ENCODE measurements at regions not wholly inside any gene's neighbourhood (a gene's known extent, or its start where the extent isn't known, plus 50 kb on each side); places are given as distances from the start of the nearest gene placed in this dataset.

DNA sequence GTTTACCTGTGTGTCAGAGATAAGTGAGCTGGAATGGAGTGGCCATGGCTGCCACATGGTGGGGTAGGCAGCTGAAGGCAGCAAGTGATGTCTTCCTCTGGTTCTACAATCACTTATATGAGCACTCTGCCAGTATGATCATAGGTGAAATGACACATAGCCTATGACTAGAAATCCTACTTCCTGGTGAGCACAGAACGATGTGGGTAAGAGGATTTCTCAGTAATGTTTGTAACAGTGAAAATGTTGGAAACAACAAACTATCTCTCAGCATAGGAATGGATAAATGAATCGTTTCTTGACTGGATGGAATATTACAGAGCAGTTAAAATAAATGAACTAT, 187.0 kb upstream of the S1PR3 start (continued):
- TF ChIP-seq ETV6 (CRISPR knock-in tag; IDR thresholded peaks at IDR 0.05) (no peak), ZNF263 (CRISPR knock-in tag; IDR thresholded peaks at IDR 0.05; ENCODE audit: low read depth) (no peak), OVOL2 (CRISPR knock-in tag; IDR thresholded peaks at IDR 0.05; ENCODE audit: borderline replicate concordance) (no peak)

- H3K4me3 Mint-ChIP-seq, result no peak overlapping the region
- POLR2A ChIA-PET, result no interaction called here
- ATAC-seq (no peak), DNase-seq (ENCODE audit: low spot score) (no peak)
- CTCF ChIA-PET, result no interaction called here
- H3K4me1 Mint-ChIP-seq, result peaks cover 12% of the 10 kb centered on the region
- no peak overlapping the region for H3K27ac Mint-ChIP-seq
- peaks cover 14% of the 10 kb centered on the region for H3K9me3 Mint-ChIP-seq
- TF ChIP-seq SMAD3 (CRISPR knock-in tag; IDR thresholded peaks at IDR 0.05; ENCODE audit: borderline replicate concordance) (no peak), GABPB1 (CRISPR knock-in tag; IDR thresholded peaks at IDR 0.05) (no peak), TEAD1 (CRISPR knock-in tag; IDR thresholded peaks at IDR 0.05) (no peak), MYBL2 (CRISPR knock-in tag; IDR thresholded peaks at IDR 0.05) (no peak), FOXJ3 (CRISPR knock-in tag; IDR thresholded peaks at IDR 0.05; ENCODE audit: borderline replicate concordance) (no peak), ELF4 (CRISPR knock-in tag; IDR thresholded peaks at IDR 0.05; ENCODE audit: low read depth) (no peak), HMGA2 (CRISPR knock-in tag; IDR thresholded peaks at IDR 0.05) (no peak), NFYB (CRISPR knock-in tag; conservative IDR thresholded peaks at IDR 0.05; ENCODE audit: low read depth) (no peak), USF2 (CRISPR knock-in tag; IDR thresholded peaks at IDR 0.05) (no peak), NFATC4 (CRISPR knock-in tag; IDR thresholded peaks at IDR 0.05) (no peak), CTCF (IDR thresholded peaks at IDR 0.05) (no peak), TEAD4 (CRISPR knock-in tag; IDR thresholded peaks at IDR 0.05) (no peak), ZNF121 (CRISPR knock-in tag; IDR thresholded peaks at IDR 0.05) (no peak), PRRX2 (CRISPR knock-in tag; IDR thresholded peaks at IDR 0.05) (no peak)
- TF ChIP-seq, protein P1, sequence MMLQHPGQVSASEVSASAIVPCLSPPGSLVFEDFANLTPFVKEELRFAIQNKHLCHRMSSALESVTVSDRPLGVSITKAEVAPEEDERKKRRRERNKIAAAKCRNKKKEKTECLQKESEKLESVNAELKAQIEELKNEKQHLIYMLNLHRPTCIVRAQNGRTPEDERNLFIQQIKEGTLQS (CRISPR knock-in tag; conservative IDR thresholded peaks at IDR 0.05), result no peak
- TF ChIP-seq, protein P2, sequence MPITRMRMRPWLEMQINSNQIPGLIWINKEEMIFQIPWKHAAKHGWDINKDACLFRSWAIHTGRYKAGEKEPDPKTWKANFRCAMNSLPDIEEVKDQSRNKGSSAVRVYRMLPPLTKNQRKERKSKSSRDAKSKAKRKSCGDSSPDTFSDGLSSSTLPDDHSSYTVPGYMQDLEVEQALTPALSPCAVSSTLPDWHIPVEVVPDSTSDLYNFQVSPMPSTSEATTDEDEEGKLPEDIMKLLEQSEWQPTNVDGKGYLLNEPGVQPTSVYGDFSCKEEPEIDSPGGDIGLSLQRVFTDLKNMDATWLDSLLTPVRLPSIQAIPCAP (CRISPR knock-in tag; IDR thresholded peaks at IDR 0.05), result no peak
- TF ChIP-seq, protein P3, sequence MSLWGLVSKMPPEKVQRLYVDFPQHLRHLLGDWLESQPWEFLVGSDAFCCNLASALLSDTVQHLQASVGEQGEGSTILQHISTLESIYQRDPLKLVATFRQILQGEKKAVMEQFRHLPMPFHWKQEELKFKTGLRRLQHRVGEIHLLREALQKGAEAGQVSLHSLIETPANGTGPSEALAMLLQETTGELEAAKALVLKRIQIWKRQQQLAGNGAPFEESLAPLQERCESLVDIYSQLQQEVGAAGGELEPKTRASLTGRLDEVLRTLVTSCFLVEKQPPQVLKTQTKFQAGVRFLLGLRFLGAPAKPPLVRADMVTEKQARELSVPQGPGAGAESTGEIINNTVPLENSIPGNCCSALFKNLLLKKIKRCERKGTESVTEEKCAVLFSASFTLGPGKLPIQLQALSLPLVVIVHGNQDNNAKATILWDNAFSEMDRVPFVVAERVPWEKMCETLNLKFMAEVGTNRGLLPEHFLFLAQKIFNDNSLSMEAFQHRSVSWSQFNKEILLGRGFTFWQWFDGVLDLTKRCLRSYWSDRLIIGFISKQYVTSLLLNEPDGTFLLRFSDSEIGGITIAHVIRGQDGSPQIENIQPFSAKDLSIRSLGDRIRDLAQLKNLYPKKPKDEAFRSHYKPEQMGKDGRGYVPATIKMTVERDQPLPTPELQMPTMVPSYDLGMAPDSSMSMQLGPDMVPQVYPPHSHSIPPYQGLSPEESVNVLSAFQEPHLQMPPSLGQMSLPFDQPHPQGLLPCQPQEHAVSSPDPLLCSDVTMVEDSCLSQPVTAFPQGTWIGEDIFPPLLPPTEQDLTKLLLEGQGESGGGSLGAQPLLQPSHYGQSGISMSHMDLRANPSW (CRISPR knock-in tag; conservative IDR thresholded peaks at IDR 0.05; ENCODE audit: low read depth), result no peak
- TF ChIP-seq, protein P4, sequence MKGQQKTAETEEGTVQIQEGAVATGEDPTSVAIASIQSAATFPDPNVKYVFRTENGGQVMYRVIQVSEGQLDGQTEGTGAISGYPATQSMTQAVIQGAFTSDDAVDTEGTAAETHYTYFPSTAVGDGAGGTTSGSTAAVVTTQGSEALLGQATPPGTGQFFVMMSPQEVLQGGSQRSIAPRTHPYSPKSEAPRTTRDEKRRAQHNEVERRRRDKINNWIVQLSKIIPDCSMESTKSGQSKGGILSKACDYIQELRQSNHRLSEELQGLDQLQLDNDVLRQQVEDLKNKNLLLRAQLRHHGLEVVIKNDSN (CRISPR knock-in tag; IDR thresholded peaks at IDR 0.05), result no peak
- TF ChIP-seq, protein P5, sequence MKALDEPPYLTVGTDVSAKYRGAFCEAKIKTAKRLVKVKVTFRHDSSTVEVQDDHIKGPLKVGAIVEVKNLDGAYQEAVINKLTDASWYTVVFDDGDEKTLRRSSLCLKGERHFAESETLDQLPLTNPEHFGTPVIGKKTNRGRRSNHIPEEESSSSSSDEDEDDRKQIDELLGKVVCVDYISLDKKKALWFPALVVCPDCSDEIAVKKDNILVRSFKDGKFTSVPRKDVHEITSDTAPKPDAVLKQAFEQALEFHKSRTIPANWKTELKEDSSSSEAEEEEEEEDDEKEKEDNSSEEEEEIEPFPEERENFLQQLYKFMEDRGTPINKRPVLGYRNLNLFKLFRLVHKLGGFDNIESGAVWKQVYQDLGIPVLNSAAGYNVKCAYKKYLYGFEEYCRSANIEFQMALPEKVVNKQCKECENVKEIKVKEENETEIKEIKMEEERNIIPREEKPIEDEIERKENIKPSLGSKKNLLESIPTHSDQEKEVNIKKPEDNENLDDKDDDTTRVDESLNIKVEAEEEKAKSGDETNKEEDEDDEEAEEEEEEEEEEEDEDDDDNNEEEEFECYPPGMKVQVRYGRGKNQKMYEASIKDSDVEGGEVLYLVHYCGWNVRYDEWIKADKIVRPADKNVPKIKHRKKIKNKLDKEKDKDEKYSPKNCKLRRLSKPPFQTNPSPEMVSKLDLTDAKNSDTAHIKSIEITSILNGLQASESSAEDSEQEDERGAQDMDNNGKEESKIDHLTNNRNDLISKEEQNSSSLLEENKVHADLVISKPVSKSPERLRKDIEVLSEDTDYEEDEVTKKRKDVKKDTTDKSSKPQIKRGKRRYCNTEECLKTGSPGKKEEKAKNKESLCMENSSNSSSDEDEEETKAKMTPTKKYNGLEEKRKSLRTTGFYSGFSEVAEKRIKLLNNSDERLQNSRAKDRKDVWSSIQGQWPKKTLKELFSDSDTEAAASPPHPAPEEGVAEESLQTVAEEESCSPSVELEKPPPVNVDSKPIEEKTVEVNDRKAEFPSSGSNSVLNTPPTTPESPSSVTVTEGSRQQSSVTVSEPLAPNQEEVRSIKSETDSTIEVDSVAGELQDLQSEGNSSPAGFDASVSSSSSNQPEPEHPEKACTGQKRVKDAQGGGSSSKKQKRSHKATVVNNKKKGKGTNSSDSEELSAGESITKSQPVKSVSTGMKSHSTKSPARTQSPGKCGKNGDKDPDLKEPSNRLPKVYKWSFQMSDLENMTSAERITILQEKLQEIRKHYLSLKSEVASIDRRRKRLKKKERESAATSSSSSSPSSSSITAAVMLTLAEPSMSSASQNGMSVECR (CRISPR knock-in tag; IDR thresholded peaks at IDR 0.05; ENCODE audit: borderline replicate concordance), result no peak
- no peaks in the 10 kb centered on the region for H3K36me3 Mint-ChIP-seq
- no peaks in the 10 kb centered on the region for H3K27me3 Mint-ChIP-seq (ENCODE audit: low read depth)
Observed at GRCh38 chr9:88805217-88805943, 185.9 kb upstream of the S1PR3 start.

Measured in WTC11 (cell line).